ENCODE measurements at regions not wholly inside any gene's neighbourhood (a gene's known extent, or its start where the extent isn't known, plus 50 kb on each side); places are given as distances from the start of the nearest gene placed in this dataset.

DNA sequence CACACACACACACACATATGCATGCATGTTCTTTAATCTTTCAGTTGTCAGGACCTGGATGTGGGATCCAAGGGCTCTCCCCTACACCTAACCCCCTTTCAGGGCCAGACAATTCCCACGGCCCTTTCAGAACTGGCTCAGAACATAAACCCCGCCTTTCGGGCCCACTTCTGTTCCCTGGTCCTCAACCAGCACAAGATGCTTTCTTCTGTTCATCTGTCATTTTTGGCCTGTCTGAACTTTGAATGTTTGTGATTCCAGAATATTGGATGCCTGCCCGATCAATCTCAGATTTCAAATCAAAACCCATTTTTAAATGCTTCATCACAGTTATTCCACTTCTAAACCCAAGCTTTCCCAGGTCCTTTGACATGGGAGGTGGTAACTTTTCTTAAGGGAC, 167.3 kb downstream of the USP12 start:
- TF ChIP-seq YY1 (IDR thresholded peaks at IDR 0.05; ENCODE audit: low read depth) (no peak), FOXM1 (IDR thresholded peaks at IDR 0.05; ENCODE audit: borderline replicate concordance, low read depth) (no peak), EP300 (IDR thresholded peaks at IDR 0.05; ENCODE audit: borderline replicate concordance) (no peak), ZBTB7A (IDR thresholded peaks at IDR 0.05; ENCODE audit: low read depth) (no peak), CREB1 (IDR thresholded peaks at IDR 0.05; ENCODE audit: low read depth) (no peak), EGR1 (IDR thresholded peaks at IDR 0.05) (no peak), CEBPB (IDR thresholded peaks at IDR 0.05) (no peak), TEAD4 (IDR thresholded peaks at IDR 0.05) (no peak), RAD21 (IDR thresholded peaks at IDR 0.05; ENCODE audit: low read depth) (no peak), TCF12 (IDR thresholded peaks at IDR 0.05; ENCODE audit: low read depth) (no peak), TAF1 (IDR thresholded peaks at IDR 0.05; ENCODE audit: low read depth) (no peak), NFIC (IDR thresholded peaks at IDR 0.05) (no peak)
- TF ChIP-seq, protein P1, sequence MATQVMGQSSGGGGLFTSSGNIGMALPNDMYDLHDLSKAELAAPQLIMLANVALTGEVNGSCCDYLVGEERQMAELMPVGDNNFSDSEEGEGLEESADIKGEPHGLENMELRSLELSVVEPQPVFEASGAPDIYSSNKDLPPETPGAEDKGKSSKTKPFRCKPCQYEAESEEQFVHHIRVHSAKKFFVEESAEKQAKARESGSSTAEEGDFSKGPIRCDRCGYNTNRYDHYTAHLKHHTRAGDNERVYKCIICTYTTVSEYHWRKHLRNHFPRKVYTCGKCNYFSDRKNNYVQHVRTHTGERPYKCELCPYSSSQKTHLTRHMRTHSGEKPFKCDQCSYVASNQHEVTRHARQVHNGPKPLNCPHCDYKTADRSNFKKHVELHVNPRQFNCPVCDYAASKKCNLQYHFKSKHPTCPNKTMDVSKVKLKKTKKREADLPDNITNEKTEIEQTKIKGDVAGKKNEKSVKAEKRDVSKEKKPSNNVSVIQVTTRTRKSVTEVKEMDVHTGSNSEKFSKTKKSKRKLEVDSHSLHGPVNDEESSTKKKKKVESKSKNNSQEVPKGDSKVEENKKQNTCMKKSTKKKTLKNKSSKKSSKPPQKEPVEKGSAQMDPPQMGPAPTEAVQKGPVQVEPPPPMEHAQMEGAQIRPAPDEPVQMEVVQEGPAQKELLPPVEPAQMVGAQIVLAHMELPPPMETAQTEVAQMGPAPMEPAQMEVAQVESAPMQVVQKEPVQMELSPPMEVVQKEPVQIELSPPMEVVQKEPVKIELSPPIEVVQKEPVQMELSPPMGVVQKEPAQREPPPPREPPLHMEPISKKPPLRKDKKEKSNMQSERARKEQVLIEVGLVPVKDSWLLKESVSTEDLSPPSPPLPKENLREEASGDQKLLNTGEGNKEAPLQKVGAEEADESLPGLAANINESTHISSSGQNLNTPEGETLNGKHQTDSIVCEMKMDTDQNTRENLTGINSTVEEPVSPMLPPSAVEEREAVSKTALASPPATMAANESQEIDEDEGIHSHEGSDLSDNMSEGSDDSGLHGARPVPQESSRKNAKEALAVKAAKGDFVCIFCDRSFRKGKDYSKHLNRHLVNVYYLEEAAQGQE (IDR thresholded peaks at IDR 0.05; ENCODE audit: low read depth): no peak
- TF ChIP-seq, protein P2, sequence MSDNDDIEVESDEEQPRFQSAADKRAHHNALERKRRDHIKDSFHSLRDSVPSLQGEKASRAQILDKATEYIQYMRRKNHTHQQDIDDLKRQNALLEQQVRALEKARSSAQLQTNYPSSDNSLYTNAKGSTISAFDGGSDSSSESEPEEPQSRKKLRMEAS (IDR thresholded peaks at IDR 0.05): no peak
- TF ChIP-seq, protein P3, sequence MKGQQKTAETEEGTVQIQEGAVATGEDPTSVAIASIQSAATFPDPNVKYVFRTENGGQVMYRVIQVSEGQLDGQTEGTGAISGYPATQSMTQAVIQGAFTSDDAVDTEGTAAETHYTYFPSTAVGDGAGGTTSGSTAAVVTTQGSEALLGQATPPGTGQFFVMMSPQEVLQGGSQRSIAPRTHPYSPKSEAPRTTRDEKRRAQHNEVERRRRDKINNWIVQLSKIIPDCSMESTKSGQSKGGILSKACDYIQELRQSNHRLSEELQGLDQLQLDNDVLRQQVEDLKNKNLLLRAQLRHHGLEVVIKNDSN (IDR thresholded peaks at IDR 0.05): no peak

DNA sequence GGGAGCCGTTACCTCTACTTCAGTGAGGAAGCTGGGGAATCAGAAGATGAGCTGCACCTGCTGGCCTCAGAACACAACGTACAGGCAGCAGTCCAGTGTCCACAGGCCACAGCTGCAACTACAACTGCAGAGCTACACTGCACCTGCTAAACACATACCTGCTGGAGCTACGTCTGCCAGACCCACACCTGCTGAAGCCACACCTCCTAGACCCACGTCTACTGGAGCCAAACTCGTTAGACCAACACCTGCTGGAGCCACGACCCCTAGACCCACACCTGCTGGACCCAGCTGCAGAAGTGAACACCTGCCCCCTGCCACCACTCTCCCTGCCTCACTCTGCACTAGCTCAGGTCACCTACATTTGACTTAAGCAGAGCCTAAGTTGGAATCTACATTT, 169.9 kb downstream of the USP12 start:
- TF ChIP-seq FOXM1 (IDR thresholded peaks at IDR 0.05; ENCODE audit: borderline replicate concordance, low read depth): no peak
- TF ChIP-seq EGR1 (IDR thresholded peaks at IDR 0.05): no peak
- no peak for TF ChIP-seq YY1 (IDR thresholded peaks at IDR 0.05; ENCODE audit: low read depth)
- no peak for TF ChIP-seq RAD21 (IDR thresholded peaks at IDR 0.05; ENCODE audit: low read depth)
- no peak for TF ChIP-seq CREB1 (IDR thresholded peaks at IDR 0.05; ENCODE audit: low read depth)
- TF ChIP-seq ZBTB7A (IDR thresholded peaks at IDR 0.05; ENCODE audit: low read depth): no peak
- no peak for TF ChIP-seq TEAD4 (IDR thresholded peaks at IDR 0.05)
- TF ChIP-seq, protein P3 (IDR thresholded peaks at IDR 0.05): no peak
- no peak for TF ChIP-seq TCF12 (IDR thresholded peaks at IDR 0.05; ENCODE audit: low read depth)
- no peak for TF ChIP-seq TAF1 (IDR thresholded peaks at IDR 0.05; ENCODE audit: low read depth)
- no peak for TF ChIP-seq NFIC (IDR thresholded peaks at IDR 0.05)

DNA sequence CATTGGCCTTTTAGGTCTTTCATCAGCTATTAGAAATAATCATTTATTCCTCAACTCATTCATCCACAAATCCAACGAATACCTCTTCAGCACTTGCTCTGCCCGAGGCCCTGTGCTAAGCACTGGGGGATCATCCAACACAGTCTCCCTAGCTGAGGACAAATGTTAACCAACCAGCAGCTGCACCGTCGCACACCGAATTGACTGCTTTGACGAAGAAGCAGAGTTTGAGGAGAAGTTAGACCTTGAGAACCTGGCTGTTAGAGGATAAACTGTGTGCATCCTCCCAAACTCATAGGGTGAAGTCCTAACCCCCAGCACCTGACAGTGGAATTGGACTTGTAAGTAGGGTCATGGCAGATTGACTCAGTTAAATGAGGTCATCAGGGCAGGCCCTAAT, 170.9 kb downstream of the USP12 start:
- TF ChIP-seq YY1 (IDR thresholded peaks at IDR 0.05; ENCODE audit: low read depth) (no peak), EGR1 (IDR thresholded peaks at IDR 0.05) (no peak), NFIC (IDR thresholded peaks at IDR 0.05) (no peak), FOXM1 (IDR thresholded peaks at IDR 0.05; ENCODE audit: borderline replicate concordance, low read depth) (no peak), CEBPB (IDR thresholded peaks at IDR 0.05) (no peak), RAD21 (IDR thresholded peaks at IDR 0.05; ENCODE audit: low read depth) (no peak), ZBTB7A (IDR thresholded peaks at IDR 0.05; ENCODE audit: low read depth) (no peak), EP300 (IDR thresholded peaks at IDR 0.05; ENCODE audit: borderline replicate concordance) (no peak)
- TF ChIP-seq, protein P1 (IDR thresholded peaks at IDR 0.05; ENCODE audit: low read depth): no peak

DNA sequence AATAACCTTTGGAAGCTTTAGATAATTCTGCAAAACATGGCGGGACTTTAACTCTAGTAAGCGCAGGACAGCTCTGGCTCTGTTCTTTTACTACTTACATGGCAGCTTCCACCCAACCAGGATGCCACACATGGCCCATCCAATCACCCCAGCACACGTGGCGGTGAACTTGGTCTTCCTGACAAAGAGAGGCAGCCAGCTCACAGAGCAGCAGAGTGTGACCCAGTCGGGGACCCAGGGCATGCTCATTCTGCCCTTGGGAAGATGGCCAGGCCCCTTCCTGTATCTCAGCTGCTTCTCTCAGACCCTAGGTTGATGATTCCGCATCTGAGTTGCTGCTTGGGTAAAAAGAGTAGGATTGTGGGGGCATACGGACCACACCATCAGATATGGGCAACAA, 172.1 kb downstream of the USP12 start:
- TF ChIP-seq TAF1 (IDR thresholded peaks at IDR 0.05; ENCODE audit: low read depth): no peak
- TF ChIP-seq, protein P2 (IDR thresholded peaks at IDR 0.05): no peak
- TF ChIP-seq CREB1 (IDR thresholded peaks at IDR 0.05; ENCODE audit: low read depth): no peak

DNA sequence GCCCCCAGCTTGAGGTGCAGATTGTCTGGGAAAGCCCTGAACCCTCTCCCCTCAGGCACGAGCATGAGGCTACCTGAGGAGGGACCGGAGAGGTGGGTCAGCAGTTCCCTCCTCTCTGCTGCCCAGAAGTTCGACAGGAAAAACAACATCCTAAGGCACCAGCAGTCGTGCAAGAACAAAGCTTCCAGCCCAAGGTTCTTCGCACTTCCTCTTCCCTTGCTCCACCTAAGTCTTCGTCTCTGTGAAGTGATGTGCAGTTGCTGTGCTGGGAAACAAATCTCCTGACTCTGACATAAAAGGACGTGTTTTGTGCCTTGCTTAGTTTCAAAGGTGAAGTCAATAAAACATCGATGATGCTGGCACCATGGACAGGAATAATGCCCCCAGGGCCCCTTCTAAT, 173.3 kb downstream of the USP12 start:
- no peak for TF ChIP-seq TCF12 (IDR thresholded peaks at IDR 0.05; ENCODE audit: low read depth)

DNA sequence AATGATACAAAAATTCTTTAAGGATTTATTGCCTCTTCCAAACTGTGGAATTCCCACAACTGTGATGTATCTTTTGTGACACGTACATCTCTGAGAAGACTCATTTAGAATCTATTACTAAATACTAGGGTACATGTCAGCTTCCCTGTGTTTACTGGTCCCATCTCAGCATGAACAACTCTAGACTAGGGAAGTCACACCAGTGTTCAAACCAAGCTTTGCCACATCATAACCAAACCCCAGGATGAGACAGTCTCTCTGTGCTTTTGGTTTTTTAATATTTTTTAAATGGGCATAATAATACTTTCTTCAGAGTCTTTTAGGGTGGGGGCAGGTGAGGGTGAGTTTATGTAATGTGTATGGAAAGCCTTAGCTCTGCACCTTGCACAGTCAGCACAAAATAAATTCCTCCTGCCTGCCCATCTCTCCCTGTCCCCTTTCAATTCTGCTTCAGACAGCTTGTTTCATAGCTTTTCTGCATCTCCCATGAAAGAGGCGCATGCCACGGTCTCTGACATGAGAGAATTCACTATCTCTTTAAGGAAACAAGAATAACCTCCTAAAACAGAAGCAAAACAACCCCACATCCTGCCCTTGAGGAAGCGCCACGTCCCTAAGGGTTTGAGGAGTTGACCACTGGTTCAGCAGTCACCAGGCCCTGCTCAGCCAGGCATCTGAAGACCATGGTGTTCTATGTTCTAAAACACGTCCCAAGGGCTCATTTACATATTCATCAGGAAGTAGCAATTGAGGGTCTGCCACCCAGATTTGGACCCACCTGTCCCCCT, 174.5 kb downstream of the USP12 start:
- no peak for TF ChIP-seq EP300 (IDR thresholded peaks at IDR 0.05; ENCODE audit: borderline replicate concordance)
- no peak for TF ChIP-seq NFIC (IDR thresholded peaks at IDR 0.05)
- no peak for TF ChIP-seq TAF1 (IDR thresholded peaks at IDR 0.05; ENCODE audit: low read depth)
- TF ChIP-seq, protein P1 (IDR thresholded peaks at IDR 0.05; ENCODE audit: low read depth): no peak
- TF ChIP-seq TEAD4 (IDR thresholded peaks at IDR 0.05): no peak
- TF ChIP-seq, protein P3 (IDR thresholded peaks at IDR 0.05): no peak
